NCI-H526 treated with DMSO at 0.1 percent for 48 hours (cell line): ENCODE measurements at regions not wholly inside any gene's neighbourhood (a gene's known extent, or its start where the extent isn't known, plus 50 kb on each side); places are given as distances from the start of the nearest gene placed in this dataset.

ENCODE experiments used
- DNase-seq: peaks from one replicate; lab custom pipeline; 2025; lab: John Stamatoyannopoulos, UW

DNA sequence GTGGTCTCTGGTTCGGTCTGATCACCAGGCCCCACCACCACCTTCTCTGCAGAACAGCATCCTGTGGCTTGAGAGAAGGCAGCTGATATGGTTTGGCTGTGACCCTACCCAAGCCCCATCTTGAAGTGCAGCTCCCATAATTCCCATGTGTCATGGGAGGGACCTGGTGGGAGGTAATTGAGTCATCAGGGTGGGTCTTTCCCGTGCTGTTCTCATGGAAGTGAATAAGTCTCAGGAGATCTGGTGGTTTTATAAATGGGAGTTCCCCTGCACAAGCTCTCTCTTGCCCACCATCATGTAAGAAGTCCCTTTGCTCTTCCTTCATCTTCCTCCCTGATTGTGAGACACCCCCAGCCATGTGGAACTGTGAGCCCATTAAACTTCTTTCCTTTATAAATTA, 352.3 kb upstream of the CDH5 start:
- no peak for DNase-seq

DNA sequence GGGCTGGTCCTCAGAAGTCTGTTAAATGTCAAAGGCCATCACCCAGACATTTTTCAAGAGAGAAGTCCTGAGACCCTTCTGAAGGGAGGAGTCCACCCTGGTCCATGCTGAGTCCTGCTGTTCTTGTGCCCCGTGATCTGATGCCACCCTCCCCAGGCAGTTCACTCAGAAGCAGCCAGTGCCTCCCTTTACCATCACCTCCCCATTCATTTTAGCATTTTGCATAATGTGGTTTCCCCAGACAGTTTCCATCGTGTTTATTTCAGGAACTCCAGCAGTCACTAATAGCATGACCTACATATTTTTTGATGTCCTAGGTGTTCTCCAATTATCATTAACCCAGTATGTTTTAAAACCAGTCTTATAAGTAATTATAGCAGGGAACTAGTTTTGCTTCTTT, 353.0 kb upstream of the CDH5 start:
- no peak for DNase-seq

DNA sequence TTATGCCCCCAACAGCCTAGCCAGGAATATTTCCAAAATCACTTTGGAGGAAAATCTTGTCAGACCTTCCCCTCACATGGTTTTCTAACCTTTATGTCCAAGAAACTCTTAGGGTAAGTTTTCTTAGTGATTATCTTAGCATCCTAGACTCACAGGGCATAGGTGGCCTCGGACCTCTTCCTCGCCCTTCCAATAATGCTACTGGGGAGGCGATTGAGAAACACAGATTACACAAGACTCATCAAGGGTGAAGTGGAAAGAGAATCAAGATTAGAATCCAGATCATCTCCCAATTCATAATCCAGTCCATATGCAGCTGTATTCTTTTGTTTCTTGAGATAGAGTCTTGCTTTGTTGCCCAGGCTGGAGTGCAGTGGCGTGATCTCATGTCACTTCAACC, 358.4 kb upstream of the CDH5 start:
- DNase-seq: no peak

DNA sequence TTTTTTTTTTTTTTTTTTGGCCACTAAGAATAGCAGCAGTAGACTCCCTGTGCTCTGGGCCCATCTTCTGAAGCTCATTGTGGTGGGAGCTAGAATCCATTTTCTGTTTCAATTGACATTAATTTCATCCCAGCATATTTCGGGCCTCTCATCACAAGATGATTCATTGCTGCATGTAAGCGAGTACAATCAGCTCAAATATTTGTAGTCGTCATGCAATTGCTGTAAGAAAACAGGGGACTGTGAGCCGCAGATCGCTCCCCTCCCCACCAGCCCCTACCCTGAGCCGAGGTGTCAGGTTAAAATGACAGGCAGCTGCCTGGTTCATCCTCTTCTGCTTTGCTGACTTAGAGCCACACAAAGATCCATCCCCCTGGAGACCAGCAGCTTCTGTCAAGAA, 358.8 kb upstream of the CDH5 start:
- DNase-seq: no peak

DNA sequence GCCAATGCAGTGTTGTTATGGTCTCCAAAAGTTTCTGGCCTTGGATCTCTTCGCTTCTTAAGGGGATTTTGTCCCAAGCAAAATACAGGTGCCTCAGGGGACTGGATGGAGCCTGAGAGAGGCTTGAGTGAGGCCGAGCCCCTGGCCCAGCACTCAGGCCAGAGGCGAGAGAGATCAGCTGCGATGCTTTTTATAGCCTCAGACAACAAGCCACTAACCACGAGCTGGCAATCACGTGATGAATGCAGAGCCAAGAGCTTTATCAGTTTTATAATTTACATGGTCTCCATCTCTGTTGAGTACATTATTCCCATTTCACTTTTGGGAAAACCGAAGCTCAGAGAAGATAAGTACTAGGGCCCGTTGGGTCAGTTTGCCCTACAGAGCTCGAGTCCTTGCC, 360.0 kb upstream of the CDH5 start:
- no peak for DNase-seq

DNA sequence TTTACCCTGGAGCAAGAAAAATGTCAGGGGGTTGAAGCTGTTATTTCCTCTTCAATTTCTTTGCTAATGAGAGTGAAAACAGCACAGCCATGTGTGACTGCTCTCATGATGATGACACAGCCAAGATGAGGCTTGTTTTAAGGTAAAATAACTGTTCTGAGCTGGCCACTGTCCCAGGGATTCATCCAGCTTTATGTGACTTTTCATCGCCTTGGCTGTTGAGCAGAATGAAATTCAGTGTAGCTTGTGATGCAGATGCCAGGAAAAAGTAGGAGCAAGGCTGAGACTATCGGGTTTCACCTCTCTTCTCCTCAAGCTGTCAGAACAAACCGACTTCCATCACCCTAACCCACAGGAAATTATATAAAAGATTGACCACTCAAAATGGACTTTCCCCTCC, 361.8 kb upstream of the CDH5 start:
- no peak for DNase-seq

DNA sequence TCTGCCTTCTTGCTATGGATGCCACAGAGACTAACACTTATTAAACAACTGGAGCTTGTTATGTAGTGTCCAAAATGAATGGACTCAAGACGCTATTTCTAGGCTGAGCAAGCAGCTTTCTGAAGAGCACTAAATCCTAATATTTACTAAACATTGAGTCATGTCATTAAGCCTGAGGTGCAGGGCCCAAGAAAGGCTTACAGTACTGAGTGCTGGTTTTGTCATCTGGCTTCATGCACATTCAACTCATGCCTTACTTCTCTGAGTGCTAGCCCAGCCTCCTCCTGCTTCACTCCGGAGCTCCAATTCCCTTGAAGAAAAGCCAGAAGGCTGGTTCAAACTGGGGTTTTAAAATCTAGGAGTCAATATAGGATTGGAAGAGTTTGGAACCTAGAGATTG, 363.3 kb upstream of the CDH5 start:
- no peak for DNase-seq

DNA sequence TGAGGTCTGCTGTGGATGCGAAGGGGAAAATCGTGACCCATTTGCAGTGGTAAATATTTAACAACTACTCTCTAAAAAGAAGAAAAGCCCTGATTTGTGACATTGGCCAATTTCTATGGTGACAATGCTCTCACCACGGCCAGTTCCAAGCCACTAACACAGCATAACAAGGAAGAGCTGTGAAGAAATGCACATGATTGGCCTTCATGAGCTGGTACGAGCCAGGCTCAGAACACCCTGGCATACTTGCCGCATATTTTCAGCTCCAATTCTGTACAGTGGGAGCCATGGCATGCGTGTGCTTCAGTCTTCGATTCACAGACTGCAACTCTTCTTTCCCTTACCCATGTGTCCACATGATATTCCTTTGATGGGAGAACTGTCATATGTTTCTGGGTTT, 363.9 kb upstream of the CDH5 start:
- DNase-seq: no peak

DNA sequence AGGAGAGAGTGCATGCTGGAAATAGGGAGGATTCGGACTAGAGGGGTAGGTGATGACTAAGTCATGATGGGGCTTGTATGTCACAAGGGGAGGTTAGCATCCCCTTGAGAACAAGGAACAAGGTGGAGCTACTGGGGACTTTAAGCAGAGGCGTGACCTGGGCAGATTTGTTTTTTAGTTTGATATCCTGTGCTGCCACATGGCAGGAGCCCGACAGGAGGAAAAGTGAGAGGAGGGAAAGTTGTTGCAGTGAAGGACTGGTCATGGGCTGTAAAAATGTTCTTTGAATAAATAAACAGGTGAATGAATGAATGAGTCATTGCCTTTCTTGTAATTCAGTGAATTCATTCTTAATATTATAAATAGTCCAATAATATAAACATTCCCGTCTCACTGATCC, 365.1 kb upstream of the CDH5 start:
- no peak for DNase-seq

DNA sequence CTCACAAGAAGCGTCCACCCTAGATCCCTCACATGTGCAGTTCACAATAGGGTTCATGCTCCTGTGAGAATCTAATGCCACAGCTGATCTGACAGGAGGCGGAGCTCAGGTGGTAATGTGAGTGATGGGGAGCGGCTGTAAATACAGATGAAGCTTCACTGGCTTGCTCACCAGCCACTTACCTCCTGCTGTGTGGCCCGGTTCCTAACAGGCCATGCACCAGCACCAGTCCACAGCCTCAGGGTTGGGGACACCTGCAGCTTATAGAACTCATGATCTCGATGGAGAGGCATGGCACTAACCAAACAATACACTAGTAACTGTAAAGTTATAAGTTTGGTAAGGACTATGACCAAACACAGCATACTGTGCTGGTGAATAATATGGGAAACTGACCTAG, 368.0 kb upstream of the CDH5 start:
- DNase-seq: no peak

DNA sequence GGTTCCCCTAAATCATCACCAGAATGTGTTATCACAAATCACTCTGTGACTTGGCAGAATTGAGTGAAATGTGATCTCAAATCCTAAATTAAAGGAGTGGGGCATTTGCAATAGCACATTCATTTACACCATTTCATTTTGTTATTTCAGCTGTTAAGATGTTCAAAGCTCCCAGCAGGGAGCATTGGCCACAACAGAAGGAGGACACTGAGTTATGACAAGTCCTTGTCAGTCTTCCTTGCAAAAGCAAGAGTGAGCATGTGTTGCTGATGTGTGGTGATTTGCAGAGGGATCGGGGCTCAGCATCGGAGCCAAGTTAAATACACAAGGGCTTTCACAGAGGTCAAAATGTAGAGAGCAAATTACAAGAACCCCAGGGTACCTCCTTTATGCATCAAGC, 372.2 kb upstream of the CDH5 start:
- no peak for DNase-seq

DNA sequence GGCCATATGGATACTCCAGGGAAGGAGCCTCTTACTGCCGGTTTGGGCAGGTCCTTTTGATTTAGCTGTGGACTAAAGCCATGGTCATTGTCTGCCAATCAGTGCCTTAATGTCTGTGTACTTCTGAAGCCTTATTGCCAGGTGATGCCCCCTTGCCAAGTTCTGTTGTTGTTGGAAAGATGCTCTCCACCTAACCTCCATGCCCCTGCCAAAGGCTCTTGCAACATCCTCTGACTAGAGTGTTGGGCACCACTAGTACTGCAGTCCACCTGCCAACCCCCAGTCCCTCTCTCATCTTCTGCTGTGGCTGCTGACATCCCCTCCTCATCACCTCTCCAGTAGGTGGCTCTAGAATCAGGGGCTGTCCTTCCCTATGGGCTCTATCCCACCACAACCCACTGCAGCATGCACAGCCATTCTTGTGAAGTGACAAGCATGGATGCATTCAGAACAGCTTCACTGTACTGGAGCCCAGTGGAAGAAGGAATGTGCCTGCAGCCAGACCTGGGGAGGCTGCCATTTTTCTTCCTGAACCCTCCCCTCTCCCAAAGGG, 375.3 kb upstream of the CDH5 start:
- DNase-seq: no peak

DNA sequence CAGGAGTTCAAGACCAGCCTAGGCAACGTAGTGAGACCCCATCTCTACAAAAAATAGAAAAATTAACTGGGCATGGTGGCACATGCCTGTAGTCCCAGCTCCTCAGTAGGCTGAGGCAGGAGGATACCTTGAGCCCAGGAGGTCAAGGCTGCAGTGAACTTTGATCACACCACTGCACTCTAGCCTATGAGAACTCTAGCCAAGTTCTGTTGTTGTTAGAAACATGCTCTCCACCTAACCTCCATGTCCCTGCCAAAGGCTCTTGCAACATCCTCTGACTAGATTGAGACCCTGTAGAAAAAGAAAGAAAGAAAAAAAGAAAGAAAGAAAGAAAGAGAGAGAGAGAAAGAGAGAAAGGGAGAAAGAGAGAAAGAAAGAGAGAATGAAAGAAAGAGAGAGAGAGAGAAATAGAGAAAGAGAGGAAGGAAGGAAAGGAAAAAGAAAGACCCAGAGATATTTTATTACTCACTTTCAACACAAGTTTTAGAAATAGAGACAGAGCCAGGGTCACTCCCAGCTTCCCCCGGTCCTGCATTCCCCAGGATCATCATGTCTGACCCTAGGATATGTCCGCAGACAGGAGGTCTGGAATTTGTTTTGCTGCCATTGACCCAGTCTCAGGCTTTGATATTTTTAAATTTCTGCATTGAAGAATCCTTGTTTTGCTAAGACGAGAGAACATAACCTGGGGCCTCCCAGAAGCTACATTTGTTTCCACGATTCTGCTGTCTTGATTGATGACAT, 376.5 kb upstream of the CDH5 start:
- DNase-seq: no peak

DNA sequence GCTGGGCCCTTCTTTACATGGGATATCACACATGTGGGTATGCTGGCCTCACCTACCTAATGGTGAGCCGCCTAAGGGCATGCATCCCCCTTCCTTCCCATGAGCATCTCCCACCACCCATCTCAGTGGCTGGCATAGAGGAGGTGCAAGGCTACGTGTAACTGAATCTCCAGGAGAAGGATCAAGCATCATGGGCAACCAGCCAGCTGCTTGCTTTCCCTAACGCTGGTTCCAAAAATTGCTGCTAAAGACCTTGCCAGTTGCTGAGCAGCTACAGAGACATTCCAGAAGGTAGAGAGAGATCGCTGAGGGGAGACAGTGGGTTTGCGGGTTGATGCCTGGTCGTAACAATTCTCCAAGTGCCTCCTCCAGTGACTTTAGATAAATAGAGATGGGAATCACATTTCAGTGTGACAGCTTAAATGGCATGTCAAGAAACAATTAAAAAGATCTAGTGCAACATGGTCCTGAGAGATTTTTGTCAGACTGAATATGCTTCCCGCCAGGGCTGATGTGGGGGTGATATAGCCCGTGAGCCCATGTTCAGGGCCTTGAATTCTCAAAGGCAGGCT, 378.4 kb upstream of the CDH5 start:
- DNase-seq: no peak

DNA sequence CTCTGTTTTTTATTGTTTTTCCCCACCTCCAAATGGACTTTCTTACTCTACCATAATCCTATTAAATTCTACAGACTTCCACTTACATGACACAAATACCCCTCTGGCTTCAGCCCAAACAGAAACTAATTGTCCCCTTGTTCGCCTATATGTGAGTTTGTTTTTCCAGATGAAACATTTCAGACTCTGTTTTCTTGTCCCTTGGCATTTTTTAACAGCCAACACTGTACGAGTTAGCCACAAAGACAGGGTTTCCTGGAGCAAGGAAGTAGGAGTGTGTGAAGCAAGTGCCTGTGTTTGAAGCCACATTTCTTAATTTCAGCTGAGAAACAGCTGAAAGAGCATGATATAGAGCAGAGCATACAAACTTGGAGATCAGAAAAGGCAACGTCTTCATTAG, 382.2 kb upstream of the CDH5 start:
- no peak for DNase-seq

DNA sequence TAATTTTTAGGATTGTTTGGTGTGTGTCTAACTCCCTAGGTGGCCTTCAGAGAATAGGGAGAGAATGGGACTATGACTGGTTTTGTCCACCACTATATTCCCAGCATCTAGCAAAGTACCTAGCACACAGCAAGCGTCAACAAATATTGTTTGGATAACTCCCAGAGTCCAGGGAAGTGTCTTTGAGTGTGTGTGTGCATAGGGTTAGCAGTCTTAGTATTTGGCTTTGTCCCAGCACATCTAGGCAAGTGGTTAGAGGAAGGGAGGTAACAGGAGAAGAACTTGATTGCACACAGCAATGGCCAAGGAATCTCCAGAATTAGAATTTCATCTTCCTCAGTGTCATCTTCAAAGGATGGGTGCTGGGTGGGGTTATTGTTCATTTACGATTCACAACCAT, 385.4 kb upstream of the CDH5 start:
- DNase-seq: no peak

DNA sequence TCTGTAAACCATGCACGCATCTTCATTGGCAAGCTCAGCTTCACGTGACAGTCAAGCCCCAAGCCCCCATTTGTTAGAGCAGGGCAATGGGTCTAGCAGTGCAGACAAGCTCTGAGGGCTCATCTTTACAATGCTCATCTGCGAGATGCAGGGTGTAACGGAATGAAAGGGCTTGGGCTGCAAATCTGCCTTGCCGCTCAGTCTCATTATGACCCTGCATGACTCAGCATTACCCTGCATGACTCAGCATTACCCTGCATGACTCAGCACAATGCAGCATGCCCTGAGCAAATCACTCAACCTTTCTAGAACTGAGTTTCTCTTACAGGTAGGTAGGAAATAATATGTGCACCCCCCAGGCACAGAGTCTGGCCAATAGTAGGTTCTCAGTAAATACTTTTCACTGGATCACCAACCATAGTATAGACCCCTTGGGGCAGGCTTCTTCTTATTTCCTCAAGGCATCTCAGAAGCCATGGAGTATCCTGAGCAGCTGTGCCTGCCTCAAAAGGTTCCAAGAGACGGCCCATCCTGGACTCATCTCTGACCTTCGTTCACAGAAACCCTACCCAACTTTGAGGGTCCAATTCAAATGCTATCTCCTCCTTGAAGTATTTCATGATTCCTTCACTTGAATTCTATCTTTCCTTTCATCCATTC, 391.3 kb upstream of the CDH5 start:
- no peak for DNase-seq

DNA sequence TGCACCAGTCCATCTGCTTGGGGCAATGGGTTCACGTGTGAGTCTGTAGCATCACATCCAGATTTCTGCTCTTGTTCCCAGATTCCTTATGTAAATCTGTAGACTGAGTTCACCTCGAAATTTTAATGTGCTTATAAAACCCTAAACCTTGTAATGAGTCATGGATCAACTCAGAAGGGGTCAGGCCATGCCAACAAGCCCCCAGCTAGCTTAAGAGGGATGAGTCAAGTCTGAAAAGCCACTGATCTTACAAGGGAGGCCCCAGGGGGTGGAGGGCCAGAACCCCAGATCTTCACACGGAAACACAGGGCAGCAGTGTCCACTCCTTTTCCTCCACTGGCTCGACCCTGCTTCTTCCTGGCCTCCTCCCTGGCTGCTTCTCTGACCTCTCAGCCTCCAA, 399.1 kb upstream of the CDH5 start:
- DNase-seq: no peak

DNA sequence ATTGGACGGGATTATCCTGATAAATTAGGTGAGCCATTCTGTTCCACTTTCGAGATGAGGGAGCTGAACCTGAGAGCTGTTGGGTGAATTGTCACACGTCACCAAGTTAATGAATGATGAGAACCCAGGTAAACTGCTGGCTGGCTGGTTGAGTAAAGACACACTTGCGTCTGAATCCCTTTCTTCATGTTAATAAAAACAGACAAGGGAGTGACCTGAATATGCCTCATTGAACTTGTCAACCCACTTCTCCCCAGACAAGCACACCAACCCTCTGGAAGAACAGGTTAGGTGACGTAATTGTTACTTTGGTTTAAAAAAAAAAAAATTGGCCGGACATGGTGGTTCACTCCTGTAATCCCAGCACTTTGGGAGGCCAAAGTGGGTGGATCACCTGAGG, 400.9 kb upstream of the CDH5 start:
- no peak for DNase-seq

DNA sequence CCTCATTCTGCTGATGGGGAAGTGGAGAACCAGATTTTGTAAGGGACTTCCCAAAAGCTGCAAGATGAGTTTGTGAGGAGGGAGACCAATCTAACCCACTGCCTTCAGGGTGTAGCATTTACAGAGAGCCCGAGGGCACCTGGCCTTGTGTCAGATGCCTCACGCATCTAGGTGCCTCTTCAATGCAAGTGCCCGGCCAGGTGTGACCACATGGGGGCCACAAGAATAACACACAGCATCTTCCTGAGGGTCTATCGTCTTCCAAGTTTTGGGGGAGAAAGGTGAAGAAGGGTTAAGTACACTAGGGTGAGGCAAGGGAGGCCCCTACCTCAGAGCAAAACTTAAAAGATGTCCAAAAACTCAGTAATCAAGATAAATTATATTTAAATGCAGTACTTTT, 401.7 kb upstream of the CDH5 start:
- DNase-seq: no peak

DNA sequence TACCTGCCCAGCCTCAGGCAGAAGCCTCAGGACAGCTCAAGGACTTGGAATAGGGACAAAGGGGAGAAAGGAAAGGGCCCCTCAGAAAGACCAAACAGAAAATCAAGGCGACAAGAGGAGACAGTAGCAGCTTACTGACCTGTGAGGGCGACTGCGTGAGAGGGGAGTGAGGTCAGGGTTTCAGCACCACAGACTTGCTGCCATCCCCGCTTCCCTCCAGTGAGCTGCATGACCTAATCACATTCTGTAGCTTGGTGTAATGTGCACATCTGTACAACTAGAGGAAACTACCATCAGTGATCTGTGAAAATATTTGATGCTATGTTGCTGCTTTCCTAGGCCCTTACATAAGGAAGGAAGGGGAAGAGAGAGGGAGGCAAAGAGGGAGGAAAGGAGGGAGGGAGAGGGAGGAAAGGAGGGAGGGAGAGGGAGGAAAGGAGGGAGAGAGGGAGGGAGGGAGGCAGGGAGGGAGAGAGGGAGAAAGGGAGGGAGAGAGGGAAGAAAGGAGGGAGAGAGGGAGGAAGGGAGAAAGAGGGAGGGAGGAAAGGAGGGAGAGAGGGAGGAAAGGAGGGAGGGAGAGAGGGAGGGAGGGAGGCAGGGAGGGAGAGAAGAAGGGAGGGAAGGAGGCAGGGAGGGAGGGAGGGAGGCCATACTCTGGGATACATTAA, 404.9 kb upstream of the CDH5 start:
- no peak for DNase-seq

DNA sequence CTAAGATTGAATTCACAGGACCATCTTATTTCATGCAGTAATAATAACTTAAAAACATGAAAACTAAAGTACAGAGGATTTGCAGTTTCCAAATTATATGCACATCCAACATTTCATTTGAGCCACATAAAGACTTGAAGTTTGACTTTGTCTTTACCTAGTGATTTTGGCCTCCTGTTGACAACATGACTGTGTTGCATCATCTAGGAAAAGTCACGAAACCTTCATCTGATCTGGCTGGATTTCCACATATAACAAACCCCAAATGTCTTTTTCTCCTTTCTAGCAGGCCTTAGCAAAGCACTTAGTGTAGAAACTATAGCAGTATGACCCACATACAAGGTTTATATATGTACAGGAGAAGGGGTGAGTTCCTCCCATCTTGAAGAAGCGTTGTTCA, 406.5 kb upstream of the CDH5 start:
- no peak for DNase-seq

DNA sequence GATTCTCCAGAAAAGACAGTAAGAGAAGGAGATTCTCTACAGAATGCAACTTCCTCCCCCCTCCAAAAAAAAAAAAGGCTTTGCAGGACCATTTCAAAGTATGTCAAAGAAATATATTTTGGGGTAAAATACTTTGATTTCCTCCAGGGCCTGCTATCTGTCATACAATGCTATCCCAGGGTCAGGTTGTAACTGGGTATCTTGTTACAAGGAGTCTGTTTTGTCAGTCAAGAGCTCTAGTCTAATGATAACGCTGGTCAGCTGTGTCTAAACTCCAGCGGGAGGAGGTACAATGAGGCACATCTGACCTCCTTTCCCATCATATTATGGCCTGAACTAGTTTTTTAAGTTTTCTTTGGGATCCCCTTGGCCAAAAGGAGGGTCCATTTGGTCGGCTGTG, 408.4 kb upstream of the CDH5 start:
- no peak for DNase-seq
